H1 (cell line): ENCODE measurements at regions not wholly inside any gene's neighbourhood (a gene's known extent, or its start where the extent isn't known, plus 50 kb on each side); places are given as distances from the start of the nearest gene placed in this dataset.

Source experiments
- EP300 ChIP-seq, 2 experiments: IDR thresholded peaks; 1 replicate in 1 of 2; 2 replicates in 1 of 2; pipeline ENCODE4 v1.6.1; 2011 to 2012; ENCODE audit warnings: low read depth in 2 of 2, low read length in 2 of 2, mild to moderate bottlenecking in 2 of 2, borderline replicate concordance in 1 of 2, inconsistent platforms in 1 of 2, moderate library complexity in 1 of 2
- KDM1A ChIP-seq: fragments of 200-600, 300-600 bp; sonication (generic); IDR thresholded peaks from 2 replicates; pipeline ENCODE4 v1.7.1; 2016; ENCODE audit warnings: mild to moderate bottlenecking, low read length, borderline replicate concordance
- MAX ChIP-seq: IDR thresholded peaks from 2 replicates; pipeline ENCODE4 v1.6.1; 2012; ENCODE audit warnings: inconsistent platforms

GRCh38 chr6:86511962-86512361, 425.4 kb upstream of the HTR1E start (continued):
- 0 out of 2 replicates have a peak, but pooled peaks have one; percentile 11 for TF ChIP-seq MAX
- no peak for TF ChIP-seq EP300 (IDR thresholded peaks at IDR 0.05; ENCODE audit: borderline replicate concordance in 1 of 2, low read depth in 2 of 2, low read length in 2 of 2)
- no peak for TF ChIP-seq KDM1A
